T-helper 9 cell (primary cell): ENCODE measurements at regions not wholly inside any gene's neighbourhood (a gene's known extent, or its start where the extent isn't known, plus 50 kb on each side); places are given as distances from the start of the nearest gene placed in this dataset.

Experiments used
- DNase-seq: peaks from one replicate; pipeline ENCODE4 v3.0.0-alpha.2; 2020

- no peak for DNase-seq
These were observed 383.5 kb downstream of the CMPK2 start for GRCh38 chr2:6482256-6482655.

DNA sequence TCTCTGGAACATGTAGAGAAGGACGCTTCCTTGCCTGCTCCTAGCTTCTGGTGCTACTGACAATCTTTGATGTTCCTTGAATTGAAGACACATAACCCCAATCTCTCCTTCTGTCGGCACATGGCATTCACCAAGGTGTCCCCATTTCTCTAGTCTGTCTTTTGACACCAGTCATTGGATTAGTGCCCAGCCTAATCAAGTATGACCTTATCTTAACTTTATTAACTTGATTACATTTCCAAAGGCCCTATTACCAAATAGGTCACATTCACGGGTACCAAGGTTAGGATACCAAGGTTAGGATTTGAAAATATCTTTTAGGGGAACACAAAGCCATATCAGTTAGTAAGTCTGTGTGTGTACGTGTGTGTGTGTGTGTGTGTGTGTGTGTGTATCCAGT lies 377.9 kb downstream of the CMPK2 start:
- DNase-seq: no peak

DNA sequence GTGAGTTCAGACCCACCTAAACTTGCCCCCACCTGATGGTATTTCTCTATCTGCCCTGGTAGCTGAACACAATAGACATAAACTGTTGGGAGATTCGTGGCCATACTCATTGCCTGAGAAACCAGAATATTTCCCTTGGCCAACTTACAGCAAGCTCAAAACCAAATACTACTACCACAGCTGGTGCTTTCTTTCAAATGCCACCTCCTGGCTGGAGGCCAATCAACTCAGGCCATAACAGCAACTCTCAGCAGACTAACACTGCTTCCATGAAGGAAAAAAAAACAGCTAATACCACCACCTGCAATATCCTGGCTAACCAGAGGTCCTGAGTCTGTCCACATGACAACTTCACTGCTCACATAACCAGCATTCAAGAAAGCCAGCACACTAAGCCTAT lies 373.1 kb downstream of the CMPK2 start:
- DNase-seq: no peak

- no peak for DNase-seq
These were observed 372.4 kb downstream of the CMPK2 start for GRCh38 chr2:6493266-6493665.

DNA sequence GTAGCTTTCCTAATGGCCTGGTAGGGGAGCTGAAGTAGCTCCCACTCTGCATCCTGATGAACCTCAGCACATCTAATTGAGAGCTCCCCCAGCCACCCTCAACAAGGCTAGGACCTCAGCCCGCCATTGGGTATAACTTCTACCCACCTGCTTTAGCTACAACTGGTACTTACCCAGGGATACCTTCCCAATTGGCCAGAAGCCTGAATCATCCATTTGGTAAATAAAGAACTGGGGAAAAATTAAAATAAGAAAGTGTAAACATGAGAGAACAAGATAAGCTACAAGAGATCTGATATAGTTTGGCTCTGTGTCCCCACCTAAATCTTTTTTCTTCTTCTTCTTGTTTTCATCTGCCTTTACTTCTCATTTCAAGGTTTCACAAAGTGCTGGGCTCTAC lies 372.0 kb downstream of the CMPK2 start:
- DNase-seq: no peak

DNA sequence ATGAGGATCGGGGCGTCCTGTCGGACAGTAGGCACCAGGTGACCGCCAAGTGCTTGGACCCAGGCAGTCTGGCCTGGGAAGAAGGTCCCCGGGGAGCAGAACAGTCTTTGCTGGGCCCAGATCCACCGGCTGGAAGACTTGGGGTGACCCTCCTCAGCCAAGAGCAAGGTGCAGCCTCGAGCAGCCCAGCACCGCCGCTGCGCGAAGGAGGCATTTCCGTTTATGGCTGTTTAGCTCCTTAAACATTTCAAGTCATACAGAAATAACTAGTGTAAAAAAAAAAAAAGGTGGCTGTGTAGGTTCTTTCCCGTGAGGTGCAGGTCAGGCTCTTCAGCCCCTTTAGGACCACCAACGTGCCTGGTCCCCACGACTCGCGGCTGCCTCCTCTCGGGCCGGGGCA lies 370.2 kb downstream of the CMPK2 start:
- no peak for DNase-seq

DNA sequence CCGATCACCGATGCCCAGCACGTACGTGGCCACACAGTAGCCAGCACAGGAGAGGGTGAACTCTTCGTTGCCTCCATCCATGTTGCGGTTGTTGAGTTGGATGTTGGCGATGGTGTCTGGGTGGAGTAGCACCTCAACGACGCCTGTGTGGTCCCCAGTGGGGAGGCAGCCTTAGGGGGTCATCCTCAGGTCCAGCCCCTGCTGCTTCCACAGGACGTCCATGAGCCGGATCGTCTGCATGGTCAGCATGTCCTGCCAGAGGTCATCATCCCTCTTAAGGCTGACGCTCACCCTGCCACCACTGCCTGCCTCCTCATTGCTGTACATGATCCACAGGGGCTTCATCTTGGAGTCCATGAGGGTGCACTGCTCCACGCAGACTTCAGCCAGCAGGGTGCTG lies 369.3 kb downstream of the CMPK2 start:
- no peak for DNase-seq

- no peak for DNase-seq
These were observed 368.7 kb downstream of the CMPK2 start for GRCh38 chr2:6497048-6497447.

DNA sequence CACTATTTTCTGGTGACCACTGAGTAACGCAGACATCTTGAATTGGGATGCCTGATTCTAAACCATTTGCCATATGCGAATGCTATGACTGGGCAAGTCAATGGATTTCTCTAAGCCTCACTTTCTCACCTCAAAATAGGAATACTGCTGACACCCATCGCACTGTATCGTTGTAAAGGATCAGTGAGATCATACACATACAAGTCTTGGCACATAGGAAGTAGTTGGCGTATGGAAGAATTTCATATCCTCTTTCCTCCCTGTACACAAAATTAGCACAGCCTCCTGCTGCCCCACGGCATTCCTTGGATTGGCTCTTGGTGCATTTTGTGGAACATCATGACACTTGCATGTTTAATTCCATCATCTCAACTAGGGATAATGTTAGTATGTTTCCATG lies 366.9 kb downstream of the CMPK2 start:
- no peak for DNase-seq

- no peak for DNase-seq
These were observed 366.0 kb downstream of the CMPK2 start for GRCh38 chr2:6499691-6500090.

DNA sequence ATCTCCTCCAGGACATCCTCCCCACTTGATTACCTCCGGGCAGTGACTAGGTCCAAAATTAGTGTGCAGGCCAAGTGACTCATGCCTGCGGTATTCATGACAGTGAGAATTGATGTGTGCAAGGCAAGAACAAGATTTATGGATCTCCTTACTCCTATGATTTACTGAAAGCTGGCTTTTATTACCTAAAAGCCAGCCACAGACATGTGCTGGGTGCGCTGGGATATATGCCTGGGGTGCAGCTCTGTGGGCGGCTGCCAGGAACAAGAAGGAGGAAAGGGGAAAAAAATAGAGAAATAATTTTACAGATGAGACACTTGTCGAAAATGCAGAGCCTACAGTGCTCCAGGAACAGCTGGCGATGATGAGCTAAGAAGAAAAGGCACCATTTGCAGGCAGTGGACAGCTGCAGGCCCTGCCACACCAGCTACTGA lies 359.3 kb downstream of the CMPK2 start:
- DNase-seq: no peak

- no peak for DNase-seq
These were observed 358.8 kb downstream of the CMPK2 start for GRCh38 chr2:6506859-6507258.

DNA sequence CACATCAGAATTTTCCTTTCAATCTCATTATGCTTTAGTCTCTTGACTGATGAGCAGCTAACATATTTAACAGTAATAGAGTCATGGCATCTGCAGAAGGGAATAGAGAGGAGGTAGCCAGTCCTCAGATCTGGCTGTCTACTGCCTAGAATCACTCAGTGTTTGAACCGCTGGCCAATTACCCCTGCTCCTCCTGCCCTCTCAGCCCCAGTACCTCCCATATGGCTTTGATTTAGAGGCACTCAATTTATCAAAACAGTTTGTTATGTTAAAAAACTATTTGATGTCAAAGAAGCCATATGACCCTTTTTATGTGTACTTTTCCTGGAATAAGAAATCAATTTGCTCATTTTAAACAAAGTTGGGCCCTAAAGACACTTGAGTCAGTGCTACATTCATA lies 355.2 kb downstream of the CMPK2 start:
- no peak for DNase-seq

DNA sequence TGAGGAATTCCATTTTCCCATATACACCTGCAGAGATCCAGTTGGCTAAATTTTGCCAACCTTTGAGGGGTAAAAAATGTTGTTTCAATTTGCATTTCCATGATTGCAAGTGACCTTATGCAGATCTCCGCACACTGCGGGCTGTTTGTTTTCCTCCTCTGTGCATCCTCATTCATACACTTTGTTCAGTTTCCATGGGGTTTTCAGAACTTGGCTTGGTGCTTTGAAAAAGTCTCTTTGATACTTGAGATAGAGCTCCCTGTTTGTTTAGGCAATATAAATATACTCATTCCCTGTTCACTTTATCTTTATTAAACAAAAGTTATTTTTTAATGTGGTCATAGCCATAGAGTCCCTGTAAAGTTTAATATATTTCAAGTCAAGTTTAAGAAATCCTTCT lies 353.1 kb downstream of the CMPK2 start:
- no peak for DNase-seq

- DNase-seq: no peak
These were observed 349.0 kb downstream of the CMPK2 start for GRCh38 chr2:6516674-6517073.

DNA sequence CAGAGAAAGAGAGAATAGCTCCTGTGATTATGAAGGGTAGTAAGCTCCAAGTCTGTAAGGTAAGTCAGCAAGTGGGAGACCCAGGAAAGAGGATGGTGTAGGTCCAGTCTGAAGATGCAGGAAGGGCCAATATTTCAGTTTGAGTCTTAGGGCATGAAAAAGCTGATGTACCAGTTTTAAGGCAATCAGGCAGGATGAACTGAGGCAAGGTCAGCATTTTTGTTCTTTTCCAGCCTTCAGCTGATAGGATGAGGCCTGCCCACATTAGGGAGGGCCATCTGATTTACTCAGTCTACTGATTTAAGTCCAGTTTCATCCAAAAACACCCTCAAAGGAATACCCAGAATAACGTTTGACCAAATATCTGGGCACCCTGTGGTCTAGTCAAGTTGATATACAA lies 347.3 kb downstream of the CMPK2 start:
- no peak for DNase-seq

GRCh38 chr2:6523476-6523875 lies 342.2 kb downstream of the CMPK2 start:
- no peak for DNase-seq

GRCh38 chr2:6524691-6525474 lies 340.8 kb downstream of the CMPK2 start:
- DNase-seq: no peak

DNA sequence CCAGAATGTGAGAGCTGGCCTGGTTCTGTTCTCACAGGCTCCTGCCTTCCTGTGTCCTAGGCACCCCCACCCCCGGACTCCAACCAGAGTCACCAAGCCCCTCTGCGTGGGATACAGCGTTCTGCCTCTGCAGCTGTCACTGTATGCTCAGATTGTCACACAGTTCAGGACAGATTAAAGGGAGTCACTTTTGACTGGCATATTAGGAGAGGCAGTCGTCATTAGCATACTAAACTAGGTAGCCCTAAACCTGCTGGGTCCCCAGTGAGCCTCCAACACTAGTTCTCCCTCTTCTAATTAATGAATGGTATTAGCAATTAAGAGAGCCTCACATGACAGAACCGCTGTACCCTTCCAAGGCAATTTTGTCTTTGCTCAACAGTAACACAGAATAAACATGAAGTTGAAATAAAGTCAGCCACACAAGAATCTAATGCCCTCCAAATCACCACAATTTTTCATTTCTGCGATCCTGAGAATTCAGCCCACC lies 340.2 kb downstream of the CMPK2 start:
- no peak for DNase-seq

DNA sequence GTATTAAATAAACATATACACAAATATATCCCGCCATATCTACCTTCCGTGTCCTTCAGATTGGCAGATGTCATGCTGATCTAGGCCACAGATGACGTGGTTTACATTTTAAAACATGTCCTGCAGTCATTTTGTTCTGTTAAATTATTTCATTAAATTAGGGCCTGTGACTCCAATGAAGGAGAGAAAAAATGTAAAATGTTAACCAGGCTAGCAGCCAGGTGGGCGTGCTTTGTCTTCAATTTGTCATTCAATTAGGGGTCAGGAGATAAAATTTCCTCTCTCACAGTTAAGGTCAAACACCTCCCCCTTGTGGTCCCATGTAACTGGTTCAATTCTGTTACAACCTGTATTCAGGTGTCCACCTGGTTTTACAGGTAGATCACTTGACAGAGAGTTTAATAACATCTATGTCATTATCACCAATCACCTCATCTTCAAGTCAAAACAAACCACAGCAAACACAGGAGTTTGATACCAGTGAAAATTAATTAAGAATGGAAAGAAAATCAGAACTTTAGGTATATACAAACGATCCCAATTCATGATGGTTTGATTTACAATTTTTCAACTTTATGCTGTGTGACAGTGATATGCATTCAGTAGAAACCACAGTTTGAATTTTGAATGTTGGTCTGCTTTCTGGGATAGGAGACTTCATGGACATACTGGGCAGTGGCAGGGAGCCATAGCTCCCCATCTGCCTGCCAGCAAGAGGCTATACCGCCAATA lies 339.4 kb downstream of the CMPK2 start:
- DNase-seq: no peak

DNA sequence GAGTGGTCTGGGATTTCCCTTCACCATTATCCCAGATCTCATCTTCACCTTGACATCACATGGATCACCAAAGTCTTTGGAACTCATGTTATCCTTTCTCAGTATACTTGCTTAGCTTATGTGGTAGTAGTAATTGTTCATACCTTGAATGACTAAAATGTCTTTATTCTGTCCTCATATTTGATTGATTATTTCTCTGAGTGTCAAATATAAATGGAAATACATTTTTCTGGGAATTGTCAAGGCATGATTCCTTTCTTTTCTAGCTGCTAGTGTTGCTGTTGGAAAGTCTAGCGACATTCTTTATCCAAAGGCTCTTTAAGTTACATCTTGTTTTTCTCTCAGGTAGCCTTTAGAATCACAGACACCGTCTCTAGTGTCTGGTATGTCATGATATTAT lies 334.4 kb downstream of the CMPK2 start:
- no peak for DNase-seq

DNA sequence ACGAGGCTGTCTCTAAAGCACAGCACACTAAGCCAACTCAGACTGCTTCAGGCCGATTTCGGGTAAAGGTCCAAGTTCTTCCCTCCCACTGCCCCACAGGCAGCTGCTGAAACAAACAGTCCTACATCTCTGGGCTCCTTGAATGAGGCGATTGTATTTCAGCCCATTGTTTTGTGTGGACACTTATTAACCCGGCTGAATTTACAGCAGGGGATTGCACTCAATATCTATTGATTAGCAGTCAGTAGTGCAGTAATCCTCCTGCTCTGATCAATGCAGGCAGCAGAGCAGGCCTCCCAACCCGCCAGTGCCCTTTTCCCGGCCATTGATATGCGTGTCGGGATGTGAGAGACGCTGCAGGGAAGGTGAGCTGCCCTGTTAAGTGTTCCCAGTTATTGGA lies 330.1 kb downstream of the CMPK2 start:
- DNase-seq: no peak

DNA sequence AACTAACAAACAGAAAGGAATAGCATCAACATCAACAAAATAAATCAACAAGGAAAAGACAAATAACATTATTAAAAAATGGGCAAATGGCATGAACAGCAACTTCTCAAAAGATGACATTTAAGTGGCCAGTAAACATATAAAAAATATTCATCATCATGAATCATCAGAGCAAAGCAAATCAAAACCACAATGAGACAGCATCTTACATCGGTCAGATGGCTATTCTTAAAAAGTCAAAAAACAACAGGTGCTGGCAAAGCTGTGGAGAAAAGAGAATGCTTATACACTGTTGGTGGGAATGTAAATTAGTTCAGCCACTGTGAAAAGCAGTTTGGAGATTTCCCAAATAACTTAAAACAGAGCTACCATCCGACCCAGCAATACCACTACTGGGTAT lies 327.1 kb downstream of the CMPK2 start:
- no peak for DNase-seq

GRCh38 chr2:6545336-6545735 lies 320.4 kb downstream of the CMPK2 start:
- no peak for DNase-seq
